HepG2 (cell line): ENCODE measurements at regions not wholly inside any gene's neighbourhood (a gene's known extent, or its start where the extent isn't known, plus 50 kb on each side); places are given as distances from the start of the nearest gene placed in this dataset.

Experiments
- ATAC-seq: fragments of 200-7000 bp; cut with Tn5 transposase; 3 replicates; pipeline ENCODE4 v1.9.1; 2020; ENCODE audit warnings: mild to moderate bottlenecking, moderate library complexity
- BruUV-seq: library from RNA; stranded (reverse); fragments of 400-500 nt; replicated peaks from 2 replicates; lab custom pipeline; 2021; lab: Mats Ljungman, UMichigan
- CTCF ChIA-PET: fragments of 300-600 bp; formaldehyde crosslinking; extraction: SDS; loops from one replicate; lab custom pipeline; 2021; ENCODE audit warnings: low total read pairs, inconsistent platforms, low intra/inter-chr PET ratio; lab: Yijun Ruan, JAX
- POLR2A ChIA-PET: fragments of 350-600 bp; sonication (Branson Sonifier 250); formaldehyde crosslinking; loops from one replicate; lab custom pipeline; 2020; ENCODE audit warnings: antibody characterized with exemption, inconsistent platforms; lab: Yijun Ruan, JAX
- DNase-seq: peaks from one replicate; pipeline ENCODE4 v3.0.0-alpha.2; 2015; ENCODE audit warnings: low spot score
- FAIRE-seq: peaks from 3 replicates; lab custom pipeline; 2011; peaks lifted over from hg19 to GRCh38; lab: Jason Lieb, UNC
- H2AFZ ChIP-seq: one replicate; pipeline ENCODE4 v1.6.1; 2011; ENCODE audit warnings: low read length, inconsistent platforms
- H3K27ac ChIP-seq: fragments of 300-600 bp; 3 replicates; pipeline ENCODE4 v1.8.0; 2011; ENCODE audit warnings: mixed run types, mild to moderate bottlenecking, mixed read lengths, low read length, inconsistent platforms; ENCODE audit not compliant: insufficient read depth; ENCODE audit errors: extremely low read length
- H3K27me3 ChIP-seq, 2 experiments: fragments of 200-600 bp in 1 of 2; 2 replicates in 1 of 2; 3 replicates in 1 of 2; pipeline versions ENCODE4 v1.6.0 to v1.8.0; 2011; ENCODE audit warnings: low read length in 2 of 2, mild to moderate bottlenecking in 2 of 2, moderate library complexity in 2 of 2, inconsistent platforms in 1 of 2; ENCODE audit not compliant: insufficient read depth in 2 of 2, control insufficient read depth in 1 of 2
- H3K36me3 ChIP-seq, 2 experiments: fragments of 200-600 bp in 1 of 2; replicated peaks in 1 of 2; 2 replicates in 1 of 2; 3 replicates in 1 of 2; pipeline versions ENCODE4 v1.5.1 to v1.8.0; 2011; ENCODE audit warnings: low read length in 2 of 2, inconsistent platforms in 1 of 2; ENCODE audit not compliant: insufficient read depth in 2 of 2, control insufficient read depth in 1 of 2
- H3K4me1 ChIP-seq: 2 replicates; pipeline ENCODE4 v1.5.1; 2012; ENCODE audit warnings: low read length, inconsistent platforms; ENCODE audit not compliant: insufficient read depth
- H3K4me2 ChIP-seq: 2 replicates; pipeline ENCODE4 v1.6.0; 2011; ENCODE audit warnings: low read depth, low read length, inconsistent platforms
- H3K4me3 ChIP-seq, 3 experiments: fragments of 200-600 bp in 1 of 3; sonication (generic), shearing (Covaris generic) in 1 of 3; replicated peaks in 1 of 3; 2 replicates each; pipeline ENCODE4 v1.5.1; 2011 to 2016; ENCODE audit warnings: low read length in 3 of 3, inconsistent platforms in 2 of 3, low read depth in 2 of 3, mild to moderate bottlenecking in 2 of 3, control low read depth in 1 of 3, mixed read lengths in 1 of 3; ENCODE audit not compliant: insufficient read depth in 1 of 3
- H3K79me2 ChIP-seq: one replicate; pipeline ENCODE4 v1.6.1; 2011; ENCODE audit warnings: low read length, inconsistent platforms; ENCODE audit not compliant: insufficient read depth
- H3K9ac ChIP-seq: 2 replicates; pipeline ENCODE4 v1.6.0; 2011; ENCODE audit warnings: mild to moderate bottlenecking, low read depth, low read length, inconsistent platforms; ENCODE audit not compliant: insufficient read depth
- H3K9me3 ChIP-seq: 2 replicates; pipeline ENCODE4 v1.5.1; 2012; ENCODE audit warnings: mild to moderate bottlenecking, low read length
- H4K20me1 ChIP-seq: 2 replicates; pipeline ENCODE4 v1.6.0; 2011; ENCODE audit warnings: inconsistent platforms, mild to moderate bottlenecking, low read length, moderate library complexity; ENCODE audit not compliant: insufficient read depth
- HMG20B ChIP-seq: conservative IDR thresholded peaks from 2 replicates; pipeline ENCODE4 v1.6.1; 2016; ENCODE audit warnings: missing genetic modification reagents, missing compliant biosample characterization
- PHF20 ChIP-seq: sonication (generic); formaldehyde crosslinking; IDR thresholded peaks from 2 replicates; pipeline ENCODE4 v1.5.0; 2020; ENCODE audit warnings: mild to moderate bottlenecking, missing genetic modification reagents
- ZBTB3 ChIP-seq: sonication (generic); formaldehyde crosslinking; IDR thresholded peaks from 2 replicates; pipeline ENCODE4 v1.4.0; 2020; ENCODE audit warnings: low read depth, mild to moderate bottlenecking, moderate library complexity, missing genetic modification reagents, borderline replicate concordance
- ZFP82 ChIP-seq: sonication (generic); formaldehyde crosslinking; IDR thresholded peaks from 2 replicates; pipeline ENCODE4 v1.5.1; 2020; ENCODE audit warnings: mild to moderate bottlenecking, missing genetic modification reagents, borderline replicate concordance
- ZNF280B ChIP-seq: sonication (generic); formaldehyde crosslinking; IDR thresholded peaks from 2 replicates; pipeline ENCODE4 v1.5.0; 2020; ENCODE audit warnings: missing genetic modification reagents, mild to moderate bottlenecking, borderline replicate concordance
- ZNF503 ChIP-seq: sonication (generic); formaldehyde crosslinking; IDR thresholded peaks from 2 replicates; pipeline ENCODE4 v1.4.0; 2020; ENCODE audit warnings: missing genetic modification reagents
- ZNF550 ChIP-seq: sonication (generic); formaldehyde crosslinking; IDR thresholded peaks from 2 replicates; pipeline ENCODE4 v1.4.0; 2020; ENCODE audit warnings: mild to moderate bottlenecking, missing genetic modification reagents, borderline replicate concordance
- ZNF598 ChIP-seq: sonication (generic); formaldehyde crosslinking; IDR thresholded peaks from 2 replicates; pipeline ENCODE4 v1.5.1; 2020; ENCODE audit warnings: mild to moderate bottlenecking, missing genetic modification reagents, borderline replicate concordance
- ZNF652 ChIP-seq: IDR thresholded peaks from 2 replicates; pipeline ENCODE4 v1.6.1; 2016; ENCODE audit warnings: low read depth, borderline replicate concordance
- ZNF691 ChIP-seq: sonication (generic); formaldehyde crosslinking; IDR thresholded peaks from 2 replicates; pipeline ENCODE4 v1.4.0; 2020; ENCODE audit warnings: missing genetic modification reagents, low read depth, mild to moderate bottlenecking, borderline replicate concordance
- ZNF772 ChIP-seq: sonication (generic); formaldehyde crosslinking; IDR thresholded peaks from 2 replicates; pipeline ENCODE4 v1.5.0; 2020; ENCODE audit warnings: mild to moderate bottlenecking, missing genetic modification reagents
- WGBS: methylation state at CpG from one replicate; pipeline ENCODE4 v1.1.6; 2017; ENCODE audit warnings: low lambda C conversion rate; 5-methylcytosine and 5-hydroxymethylcytosine counted together
- in situ Hi-C: cut with HindIII; loops from 2 replicates; pipeline ENCODE4 v1.10.0; 2017; ENCODE audit warnings: low pct_unique_long_range_greater_than_20kb; ENCODE audit not compliant: extremely low pct_ligation_motif_present
- intact Hi-C: fragments of 100-400 bp; cut with micrococcal nuclease; formaldehyde crosslinking; loops from one replicate; pipeline ENCODE4 v1.10.0; 2022; ENCODE audit not compliant: unreplicated experiment
- TF ChIP-seq, protein P1 (sequence below): IDR thresholded peaks from 2 replicates; pipeline ENCODE4 v1.6.1; 2016; ENCODE audit warnings: missing compliant biosample characterization, missing genetic modification reagents, borderline replicate concordance
- TF ChIP-seq, protein P2 (sequence below): sonication (generic); formaldehyde crosslinking; IDR thresholded peaks from 2 replicates; pipeline ENCODE4 v1.5.0; 2020; ENCODE audit warnings: mild to moderate bottlenecking, missing genetic modification reagents, moderate library complexity
- TF ChIP-seq, protein P3 (sequence below): sonication (generic); formaldehyde crosslinking; IDR thresholded peaks from 2 replicates; pipeline ENCODE4 v1.5.0; 2020; ENCODE audit warnings: missing genetic modification reagents

DNA sequence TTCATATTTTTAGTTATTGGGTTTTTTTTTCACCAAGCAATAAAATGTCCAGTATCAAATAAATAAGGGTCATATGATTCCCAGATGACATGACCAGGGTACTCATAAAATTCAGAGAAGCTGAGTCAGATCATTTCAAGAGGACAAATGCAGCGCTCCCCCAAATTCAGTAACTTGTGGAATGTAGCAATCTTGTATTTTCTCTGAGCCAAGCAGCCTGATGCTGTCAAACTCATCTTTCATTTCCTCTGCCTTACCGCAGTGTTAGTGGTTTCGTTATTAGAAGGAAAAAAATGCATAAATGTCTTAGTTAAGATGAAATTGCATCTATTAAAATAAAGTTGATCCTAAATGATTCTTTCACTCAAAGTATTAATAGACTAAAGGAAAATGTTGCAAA, 57.8 kb upstream of the EDN1 start (continued):
- TF ChIP-seq PHF20 = no peak
- TF ChIP-seq, protein P1, sequence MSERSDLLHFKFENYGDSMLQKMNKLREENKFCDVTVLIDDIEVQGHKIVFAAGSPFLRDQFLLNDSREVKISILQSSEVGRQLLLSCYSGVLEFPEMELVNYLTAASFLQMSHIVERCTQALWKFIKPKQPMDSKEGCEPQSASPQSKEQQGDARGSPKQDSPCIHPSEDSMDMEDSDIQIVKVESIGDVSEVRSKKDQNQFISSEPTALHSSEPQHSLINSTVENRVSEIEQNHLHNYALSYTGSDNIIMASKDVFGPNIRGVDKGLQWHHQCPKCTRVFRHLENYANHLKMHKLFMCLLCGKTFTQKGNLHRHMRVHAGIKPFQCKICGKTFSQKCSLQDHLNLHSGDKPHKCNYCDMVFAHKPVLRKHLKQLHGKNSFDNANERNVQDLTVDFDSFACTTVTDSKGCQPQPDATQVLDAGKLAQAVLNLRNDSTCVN (CRISPR knock-in tag) = no peak
- no peak for TF ChIP-seq ZNF503 (CRISPR knock-in tag)
- no peak for TF ChIP-seq ZNF772 (CRISPR knock-in tag)

GRCh38 chr6:12232821-12233220, 57.3 kb upstream of the EDN1 start:
- FAIRE-seq (peak; percentile 8), DNase-seq (no peak), ATAC-seq (no peak)
- no peaks in the 10 kb centered on the region for H3K9me3 ChIP-seq
- H4K20me1 ChIP-seq = no peaks in the 10 kb centered on the region
- intact Hi-C loops = loop anchor here (5.0 kb wide), 2 partner anchors 369 to 646 kb away; no protein-coding TSS in a partner anchor
- ChIA-PET POLR2A (no interaction called here), CTCF (no interaction called here)
- no peak overlapping the region for H3K4me3 ChIP-seq
- in situ Hi-C loops = loop anchor here (5.0 to 10.0 kb wide), 3 partner anchors 86 to 648 kb away; no protein-coding TSS in a partner anchor
- H3K4me2 ChIP-seq = no peak overlapping the region
- no peak overlapping the region for H2AFZ ChIP-seq
- peaks cover 38% of the 10 kb centered on the region for H3K4me1 ChIP-seq
- no peaks in the 10 kb centered on the region for H3K27me3 ChIP-seq
- no peaks in the 10 kb centered on the region for H3K36me3 ChIP-seq
- no peak overlapping the region for H3K9ac ChIP-seq
- BruUV-seq = no TSS peak
- no peaks in the 10 kb centered on the region for H3K79me2 ChIP-seq
- WGBS = 13% methylated on average over 1 of the region's 1 CpG
- H3K27ac ChIP-seq = no peak overlapping the region
- TF ChIP-seq ZNF598 (CRISPR knock-in tag) (no peak), HMG20B (CRISPR knock-in tag) (no peak), ZNF550 (CRISPR knock-in tag) (no peak), ZNF280B (CRISPR knock-in tag) (no peak), ZNF691 (CRISPR knock-in tag) (no peak), ZNF652 (no peak), ZFP82 (CRISPR knock-in tag) (no peak), ZBTB3 (no peak)
- TF ChIP-seq, protein P2, sequence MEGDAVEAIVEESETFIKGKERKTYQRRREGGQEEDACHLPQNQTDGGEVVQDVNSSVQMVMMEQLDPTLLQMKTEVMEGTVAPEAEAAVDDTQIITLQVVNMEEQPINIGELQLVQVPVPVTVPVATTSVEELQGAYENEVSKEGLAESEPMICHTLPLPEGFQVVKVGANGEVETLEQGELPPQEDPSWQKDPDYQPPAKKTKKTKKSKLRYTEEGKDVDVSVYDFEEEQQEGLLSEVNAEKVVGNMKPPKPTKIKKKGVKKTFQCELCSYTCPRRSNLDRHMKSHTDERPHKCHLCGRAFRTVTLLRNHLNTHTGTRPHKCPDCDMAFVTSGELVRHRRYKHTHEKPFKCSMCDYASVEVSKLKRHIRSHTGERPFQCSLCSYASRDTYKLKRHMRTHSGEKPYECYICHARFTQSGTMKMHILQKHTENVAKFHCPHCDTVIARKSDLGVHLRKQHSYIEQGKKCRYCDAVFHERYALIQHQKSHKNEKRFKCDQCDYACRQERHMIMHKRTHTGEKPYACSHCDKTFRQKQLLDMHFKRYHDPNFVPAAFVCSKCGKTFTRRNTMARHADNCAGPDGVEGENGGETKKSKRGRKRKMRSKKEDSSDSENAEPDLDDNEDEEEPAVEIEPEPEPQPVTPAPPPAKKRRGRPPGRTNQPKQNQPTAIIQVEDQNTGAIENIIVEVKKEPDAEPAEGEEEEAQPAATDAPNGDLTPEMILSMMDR (CRISPR knock-in tag) = no peak
- TF ChIP-seq, protein P3, sequence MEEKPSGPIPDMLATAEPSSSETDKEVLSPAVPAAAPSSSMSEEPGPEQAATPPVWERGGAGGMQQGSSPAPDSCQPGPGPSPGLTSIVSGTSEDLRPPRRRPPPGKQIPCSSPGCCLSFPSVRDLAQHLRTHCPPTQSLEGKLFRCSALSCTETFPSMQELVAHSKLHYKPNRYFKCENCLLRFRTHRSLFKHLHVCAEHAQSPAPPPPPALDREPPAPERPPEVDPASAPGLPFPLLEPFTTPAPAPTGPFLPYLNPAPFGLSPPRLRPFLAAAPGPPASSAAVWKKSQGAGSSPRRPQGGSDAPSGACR = no peak
